WTC11 (cell line): ENCODE measurements at regions not wholly inside any gene's neighbourhood (a gene's known extent, or its start where the extent isn't known, plus 50 kb on each side); places are given as distances from the start of the nearest gene placed in this dataset.

Experiments used
- ATAC-seq: fragments of 200-7000 bp; cut with Tn5 transposase; 2 replicates; pipeline ENCODE4 v1.10.0; 2021; ENCODE audit warnings: mild to moderate bottlenecking, moderate library complexity
- CTCF ChIA-PET: fragments of 300-600 bp; sonication (Branson Sonifier 250); formaldehyde crosslinking; loops from one replicate; lab custom pipeline; 2021; ENCODE audit warnings: antibody characterized with exemption; lab: Charles Lee
- POLR2A ChIA-PET: fragments of 350-600 bp; sonication (Branson Sonifier 250); formaldehyde crosslinking; loops from one replicate; lab custom pipeline; 2021; ENCODE audit warnings: antibody characterized with exemption; lab: Charles Lee
- DNase-seq: peaks from one replicate; pipeline ENCODE4 v3.0.0; 2021; ENCODE audit warnings: low spot score
- H3K27ac Mint-ChIP-seq: 2 replicates; pipeline ENCODE4 v1.8.0; 2021; ENCODE audit warnings: mixed read lengths
- H3K27me3 Mint-ChIP-seq: 2 replicates; pipeline ENCODE4 v1.8.0; 2021; ENCODE audit warnings: low read depth, mild to moderate bottlenecking, moderate library complexity, mixed read lengths
- H3K36me3 Mint-ChIP-seq: 2 replicates; pipeline ENCODE4 v1.8.0; 2021; ENCODE audit warnings: mixed read lengths
- H3K4me1 Mint-ChIP-seq: 2 replicates; pipeline ENCODE4 v1.8.0; 2022; ENCODE audit warnings: mixed read lengths
- H3K4me3 Mint-ChIP-seq: 2 replicates; pipeline ENCODE4 v1.8.0; 2021; ENCODE audit warnings: mild to moderate bottlenecking, moderate library complexity, mixed read lengths
- H3K9me3 Mint-ChIP-seq: 2 replicates; pipeline ENCODE4 v1.8.0; 2021; ENCODE audit warnings: mixed read lengths
- AFF4 ChIP-seq: sonication (generic); formaldehyde crosslinking; IDR thresholded peaks from 2 replicates; pipeline ENCODE4 v1.8.1; 2023; ENCODE audit warnings: mild to moderate bottlenecking, missing genetic modification reagents, borderline replicate concordance
- ATF1 ChIP-seq: sonication (generic); formaldehyde crosslinking; IDR thresholded peaks from 2 replicates; pipeline ENCODE4 v1.8.1; 2023; ENCODE audit warnings: mild to moderate bottlenecking, moderate library complexity, missing genetic modification reagents
- CBFB ChIP-seq: sonication (generic); formaldehyde crosslinking; IDR thresholded peaks from 2 replicates; pipeline ENCODE4 v1.8.1; 2022; ENCODE audit warnings: mild to moderate bottlenecking, low read depth, missing genetic modification reagents
- HMGA2 ChIP-seq: fragments of 250-450 bp; sonication (Bioruptor Pico); IDR thresholded peaks from 2 replicates; pipeline ENCODE4 v1.4.0; 2021; ENCODE audit warnings: mild to moderate bottlenecking, moderate library complexity
- JUN ChIP-seq: sonication (generic); formaldehyde crosslinking; IDR thresholded peaks from 2 replicates; pipeline ENCODE4 v1.8.0; 2023; ENCODE audit warnings: mild to moderate bottlenecking, missing genetic modification reagents
- NFATC4 ChIP-seq: fragments of 250-450 bp; sonication (Bioruptor Pico); IDR thresholded peaks from 2 replicates; pipeline ENCODE4 v1.9.0; 2021; ENCODE audit warnings: mild to moderate bottlenecking
- SMAD3 ChIP-seq: sonication (generic); formaldehyde crosslinking; IDR thresholded peaks from 2 replicates; pipeline ENCODE4 v1.8.0; 2022; ENCODE audit warnings: missing genetic modification reagents, mild to moderate bottlenecking, borderline replicate concordance
- SP1 ChIP-seq: sonication (generic); formaldehyde crosslinking; conservative IDR thresholded peaks from 2 replicates; pipeline ENCODE4 v1.8.1; 2022; ENCODE audit warnings: missing genetic modification reagents
- ZBTB43 ChIP-seq: sonication (generic); formaldehyde crosslinking; IDR thresholded peaks from 2 replicates; pipeline ENCODE4 v1.8.1; 2023; ENCODE audit warnings: mild to moderate bottlenecking, missing genetic modification reagents
- ZNF121 ChIP-seq: sonication (generic); formaldehyde crosslinking; IDR thresholded peaks from 2 replicates; pipeline ENCODE4 v1.8.0; 2023; ENCODE audit warnings: missing genetic modification reagents
- ZNF281 ChIP-seq: sonication (generic); formaldehyde crosslinking; IDR thresholded peaks from 2 replicates; pipeline ENCODE4 v1.8.0; 2023; ENCODE audit warnings: mild to moderate bottlenecking, missing genetic modification reagents
- TF ChIP-seq, protein P1 (sequence below): sonication (generic); formaldehyde crosslinking; IDR thresholded peaks from 2 replicates; pipeline ENCODE4 v1.8.0; 2022; ENCODE audit warnings: mild to moderate bottlenecking, missing genetic modification reagents
- TF ChIP-seq, protein P2 (sequence below): fragments of 250-450 bp; sonication (Bioruptor Pico); IDR thresholded peaks from 2 replicates; pipeline ENCODE4 v1.9.0; 2021; ENCODE audit warnings: mild to moderate bottlenecking, borderline replicate concordance
- TF ChIP-seq, protein P3 (sequence below): sonication (generic); formaldehyde crosslinking; IDR thresholded peaks from 2 replicates; pipeline ENCODE4 v1.8.0; 2023; ENCODE audit warnings: missing genetic modification reagents

DNA sequence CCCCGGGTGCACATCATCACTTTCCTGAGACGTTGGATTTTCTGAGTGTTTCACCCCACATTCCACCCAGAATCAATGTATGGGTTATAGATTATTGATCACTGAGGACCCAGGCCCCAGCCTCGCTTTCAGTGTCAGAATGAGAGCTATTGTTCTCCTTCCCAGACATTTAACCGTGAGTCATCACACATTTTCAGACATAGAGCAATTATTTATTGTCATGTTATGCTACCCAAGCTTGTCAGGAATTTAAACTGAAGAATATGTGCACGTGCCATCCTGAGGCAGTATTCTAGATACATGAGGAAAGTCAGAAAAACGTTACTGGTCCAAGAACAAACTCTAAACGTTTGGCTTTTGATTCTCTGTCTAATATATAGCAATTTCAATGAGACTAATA, 276.6 kb upstream of the ZNF507 start (continued):
- TF ChIP-seq, protein P1, sequence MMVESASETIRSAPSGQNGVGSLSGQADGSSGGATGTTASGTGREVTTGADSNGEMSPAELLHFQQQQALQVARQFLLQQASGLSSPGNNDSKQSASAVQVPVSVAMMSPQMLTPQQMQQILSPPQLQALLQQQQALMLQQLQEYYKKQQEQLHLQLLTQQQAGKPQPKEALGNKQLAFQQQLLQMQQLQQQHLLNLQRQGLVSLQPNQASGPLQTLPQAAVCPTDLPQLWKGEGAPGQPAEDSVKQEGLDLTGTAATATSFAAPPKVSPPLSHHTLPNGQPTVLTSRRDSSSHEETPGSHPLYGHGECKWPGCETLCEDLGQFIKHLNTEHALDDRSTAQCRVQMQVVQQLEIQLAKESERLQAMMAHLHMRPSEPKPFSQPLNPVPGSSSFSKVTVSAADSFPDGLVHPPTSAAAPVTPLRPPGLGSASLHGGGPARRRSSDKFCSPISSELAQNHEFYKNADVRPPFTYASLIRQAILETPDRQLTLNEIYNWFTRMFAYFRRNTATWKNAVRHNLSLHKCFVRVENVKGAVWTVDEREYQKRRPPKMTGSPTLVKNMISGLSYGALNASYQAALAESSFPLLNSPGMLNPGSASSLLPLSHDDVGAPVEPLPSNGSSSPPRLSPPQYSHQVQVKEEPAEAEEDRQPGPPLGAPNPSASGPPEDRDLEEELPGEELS (CRISPR knock-in tag), result no peak
- no peak for TF ChIP-seq SP1 (CRISPR knock-in tag)

DNA sequence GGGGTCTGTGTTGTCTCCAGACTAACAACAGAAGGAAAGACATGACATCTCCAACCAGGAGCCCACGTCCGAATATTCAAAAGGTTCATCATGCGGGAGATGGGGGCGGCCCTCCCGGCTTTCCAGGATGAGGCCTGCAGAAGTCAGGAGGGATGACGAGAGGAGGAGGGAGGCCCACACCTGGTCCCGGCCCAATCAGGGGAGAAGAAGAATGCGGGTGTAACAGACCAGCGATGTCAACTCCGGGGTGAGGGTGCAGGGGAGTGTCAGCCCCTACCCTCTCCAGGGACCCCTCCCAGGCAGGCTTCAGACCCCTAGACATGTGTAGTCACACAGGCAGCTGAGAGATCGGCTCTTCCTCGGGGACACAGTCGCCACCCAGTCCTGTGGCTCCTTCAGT, 275.3 kb upstream of the ZNF507 start:
- Mint-ChIP-seq H3K27me3 (no peaks in the 10 kb centered on the region), H3K4me1 (0 out of 2 replicates have a peak, but pooled peaks cover 2% of the 10 kb centered on the region), H3K27ac (no peak overlapping the region), H3K4me3 (no peak overlapping the region), H3K9me3 (no peaks in the 10 kb centered on the region), H3K36me3 (no peaks in the 10 kb centered on the region)
- DNase-seq (no peak), ATAC-seq (no peak)
- ChIA-PET POLR2A (no interaction called here), CTCF (no interaction called here)
- no peak for TF ChIP-seq SP1 (CRISPR knock-in tag)
- TF ChIP-seq HMGA2 (CRISPR knock-in tag), result no peak
- no peak for TF ChIP-seq CBFB (CRISPR knock-in tag)
- no peak for TF ChIP-seq AFF4
- no peak for TF ChIP-seq ZNF281 (CRISPR knock-in tag)
- TF ChIP-seq ZBTB43 (CRISPR knock-in tag), result no peak

DNA sequence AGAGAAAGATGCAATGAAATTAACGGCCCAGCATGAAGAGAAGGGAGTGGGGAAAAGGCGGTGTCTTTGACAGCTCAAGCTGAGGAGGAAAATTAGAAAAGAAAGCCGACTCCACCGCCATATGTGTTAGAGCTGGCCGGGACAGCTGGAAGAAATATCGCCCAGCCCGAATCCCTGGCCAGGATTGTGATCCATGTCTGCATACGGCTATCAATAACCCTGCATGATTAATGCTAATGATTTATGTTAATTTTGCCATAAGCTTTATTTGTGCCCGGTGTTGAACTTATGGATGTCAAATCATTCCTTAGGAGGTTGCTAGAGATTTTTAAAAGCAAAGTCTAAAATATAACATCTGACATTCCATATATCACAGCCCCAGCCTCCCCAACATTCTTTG, 263.4 kb upstream of the ZNF507 start:
- ChIA-PET POLR2A (no interaction called here), CTCF (no interaction called here)
- ATAC-seq, result no peak
- Mint-ChIP-seq H3K9me3 (peaks cover 11% of the 10 kb centered on the region), H3K4me3 (no peak overlapping the region), H3K27me3 (no peaks in the 10 kb centered on the region; the same call in 1 of the 2 replicates), H3K36me3 (no peaks in the 10 kb centered on the region), H3K27ac (no peak overlapping the region), H3K4me1 (peaks cover 6% of the 10 kb centered on the region)
- DNase-seq, result no peak
- TF ChIP-seq, protein P2, sequence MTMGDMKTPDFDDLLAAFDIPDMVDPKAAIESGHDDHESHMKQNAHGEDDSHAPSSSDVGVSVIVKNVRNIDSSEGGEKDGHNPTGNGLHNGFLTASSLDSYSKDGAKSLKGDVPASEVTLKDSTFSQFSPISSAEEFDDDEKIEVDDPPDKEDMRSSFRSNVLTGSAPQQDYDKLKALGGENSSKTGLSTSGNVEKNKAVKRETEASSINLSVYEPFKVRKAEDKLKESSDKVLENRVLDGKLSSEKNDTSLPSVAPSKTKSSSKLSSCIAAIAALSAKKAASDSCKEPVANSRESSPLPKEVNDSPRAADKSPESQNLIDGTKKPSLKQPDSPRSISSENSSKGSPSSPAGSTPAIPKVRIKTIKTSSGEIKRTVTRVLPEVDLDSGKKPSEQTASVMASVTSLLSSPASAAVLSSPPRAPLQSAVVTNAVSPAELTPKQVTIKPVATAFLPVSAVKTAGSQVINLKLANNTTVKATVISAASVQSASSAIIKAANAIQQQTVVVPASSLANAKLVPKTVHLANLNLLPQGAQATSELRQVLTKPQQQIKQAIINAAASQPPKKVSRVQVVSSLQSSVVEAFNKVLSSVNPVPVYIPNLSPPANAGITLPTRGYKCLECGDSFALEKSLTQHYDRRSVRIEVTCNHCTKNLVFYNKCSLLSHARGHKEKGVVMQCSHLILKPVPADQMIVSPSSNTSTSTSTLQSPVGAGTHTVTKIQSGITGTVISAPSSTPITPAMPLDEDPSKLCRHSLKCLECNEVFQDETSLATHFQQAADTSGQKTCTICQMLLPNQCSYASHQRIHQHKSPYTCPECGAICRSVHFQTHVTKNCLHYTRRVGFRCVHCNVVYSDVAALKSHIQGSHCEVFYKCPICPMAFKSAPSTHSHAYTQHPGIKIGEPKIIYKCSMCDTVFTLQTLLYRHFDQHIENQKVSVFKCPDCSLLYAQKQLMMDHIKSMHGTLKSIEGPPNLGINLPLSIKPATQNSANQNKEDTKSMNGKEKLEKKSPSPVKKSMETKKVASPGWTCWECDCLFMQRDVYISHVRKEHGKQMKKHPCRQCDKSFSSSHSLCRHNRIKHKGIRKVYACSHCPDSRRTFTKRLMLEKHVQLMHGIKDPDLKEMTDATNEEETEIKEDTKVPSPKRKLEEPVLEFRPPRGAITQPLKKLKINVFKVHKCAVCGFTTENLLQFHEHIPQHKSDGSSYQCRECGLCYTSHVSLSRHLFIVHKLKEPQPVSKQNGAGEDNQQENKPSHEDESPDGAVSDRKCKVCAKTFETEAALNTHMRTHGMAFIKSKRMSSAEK (CRISPR knock-in tag), result no peak
- TF ChIP-seq, protein P3, sequence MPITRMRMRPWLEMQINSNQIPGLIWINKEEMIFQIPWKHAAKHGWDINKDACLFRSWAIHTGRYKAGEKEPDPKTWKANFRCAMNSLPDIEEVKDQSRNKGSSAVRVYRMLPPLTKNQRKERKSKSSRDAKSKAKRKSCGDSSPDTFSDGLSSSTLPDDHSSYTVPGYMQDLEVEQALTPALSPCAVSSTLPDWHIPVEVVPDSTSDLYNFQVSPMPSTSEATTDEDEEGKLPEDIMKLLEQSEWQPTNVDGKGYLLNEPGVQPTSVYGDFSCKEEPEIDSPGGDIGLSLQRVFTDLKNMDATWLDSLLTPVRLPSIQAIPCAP (CRISPR knock-in tag), result no peak
- no peak for TF ChIP-seq ATF1
- no peak for TF ChIP-seq JUN (CRISPR knock-in tag)
- no peak for TF ChIP-seq NFATC4 (CRISPR knock-in tag)
- no peak for TF ChIP-seq ZNF121
- no peak for TF ChIP-seq SMAD3 (CRISPR knock-in tag)
- no peak for TF ChIP-seq AFF4
